GM19438 (cell line): ENCODE measurements at regions not wholly inside any gene's neighbourhood (a gene's known extent, or its start where the extent isn't known, plus 50 kb on each side); places are given as distances from the start of the nearest gene placed in this dataset.

Experiments used
- ATAC-seq: cut with Tn5 transposase; IDR thresholded peaks from one replicate; pipeline ENCODE4 v1.9.1; 2021; ENCODE audit warnings: low read depth; ENCODE audit not compliant: unreplicated experiment

DNA sequence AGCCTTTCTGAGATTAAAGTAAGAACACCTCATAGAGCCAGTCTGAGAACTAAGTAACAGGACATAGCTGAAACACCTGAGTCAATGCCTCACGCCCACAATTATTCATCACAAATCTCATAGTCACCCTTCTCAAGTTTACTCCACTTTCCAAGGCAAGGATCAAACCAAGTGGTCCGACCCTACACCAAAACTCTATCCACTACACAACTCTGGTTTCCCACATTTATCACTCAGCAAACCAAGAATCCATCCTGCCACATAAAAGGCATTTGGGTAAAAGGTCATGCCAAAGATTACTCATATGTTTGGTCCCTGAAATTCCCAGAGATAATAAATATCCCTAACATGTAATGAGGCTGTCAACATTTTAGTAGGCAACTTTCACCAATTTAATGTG, 144.1 kb downstream of the RPAP3 start:
- no peak for ATAC-seq

DNA sequence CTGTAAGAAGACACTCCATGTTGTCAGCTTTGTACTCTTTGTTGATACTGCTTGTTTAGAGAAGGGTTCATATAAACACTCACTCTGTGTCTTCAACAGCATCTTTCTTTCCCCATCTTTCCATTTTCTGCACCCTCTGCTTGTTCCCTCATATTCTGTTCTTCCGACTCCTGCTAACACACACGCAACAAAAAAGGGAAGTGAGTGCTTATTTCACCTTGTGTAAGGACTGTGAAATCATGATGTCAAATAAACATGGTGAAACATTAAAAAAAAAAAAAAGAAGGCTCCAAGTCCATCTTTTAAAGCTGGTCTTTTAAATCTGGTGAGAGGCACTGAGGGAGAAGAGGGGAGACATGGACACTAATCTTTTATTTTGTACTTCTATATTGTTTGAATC, 145.4 kb downstream of the RPAP3 start:
- ATAC-seq = no peak

- ATAC-seq = no peak
Measured at GRCh38 chr12:47558625-47559345, 147.0 kb downstream of the RPAP3 start.

DNA sequence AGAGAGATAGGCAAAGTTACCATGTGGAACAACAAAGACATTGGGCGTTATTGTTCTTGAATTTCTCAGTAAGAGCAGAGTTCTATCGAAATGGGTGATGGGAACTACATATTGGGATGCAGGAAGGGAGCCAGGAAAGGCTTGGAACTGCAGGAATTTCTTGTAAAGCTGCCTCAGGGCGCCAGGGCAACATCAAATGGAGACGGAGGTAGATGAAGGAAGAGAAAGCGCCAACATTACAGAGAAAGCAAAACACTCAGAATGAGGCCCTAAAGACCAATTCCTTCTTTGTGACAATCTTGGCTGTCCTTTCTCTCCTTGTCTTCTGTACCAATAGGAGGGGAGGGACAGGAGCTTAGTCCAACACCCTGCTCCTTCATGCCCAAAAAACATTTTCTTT, 148.4 kb downstream of the RPAP3 start:
- no peak for ATAC-seq

DNA sequence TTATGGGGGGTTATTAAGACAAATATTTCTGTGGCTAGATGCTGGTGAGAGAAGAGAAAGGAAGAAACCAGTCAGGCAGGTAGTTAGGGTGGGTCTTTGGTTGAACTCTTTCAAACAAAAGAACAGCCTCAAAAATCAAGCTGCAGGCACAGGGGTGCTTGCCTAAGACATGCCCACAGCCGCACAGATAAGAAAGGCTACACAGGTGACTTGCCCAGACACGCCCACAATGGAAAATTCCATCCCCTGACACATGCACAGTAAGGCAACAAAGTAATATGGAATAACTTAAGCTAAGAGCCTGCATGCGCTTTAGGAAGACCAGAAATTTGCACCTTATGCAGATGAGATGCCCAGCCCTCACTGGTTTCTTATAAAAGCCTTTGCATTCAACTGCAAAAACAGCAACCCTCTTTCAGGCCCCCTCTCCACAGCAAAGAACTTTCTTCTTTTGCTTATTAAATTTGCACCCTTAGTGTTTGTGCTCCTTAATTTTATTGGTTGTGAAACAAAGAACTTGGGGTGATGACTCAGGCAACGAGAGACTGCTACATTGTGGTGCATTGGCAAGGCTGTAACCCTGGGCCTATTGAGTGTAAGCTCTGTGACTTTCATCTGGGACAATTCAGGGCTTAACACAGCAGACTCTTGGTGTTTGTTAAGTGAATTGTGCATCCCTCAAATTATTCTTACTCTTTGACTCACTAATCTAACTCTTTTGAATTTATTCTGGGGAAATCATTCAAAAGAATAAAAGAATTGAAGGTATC, 149.4 kb downstream of the RPAP3 start:
- no peak for ATAC-seq

DNA sequence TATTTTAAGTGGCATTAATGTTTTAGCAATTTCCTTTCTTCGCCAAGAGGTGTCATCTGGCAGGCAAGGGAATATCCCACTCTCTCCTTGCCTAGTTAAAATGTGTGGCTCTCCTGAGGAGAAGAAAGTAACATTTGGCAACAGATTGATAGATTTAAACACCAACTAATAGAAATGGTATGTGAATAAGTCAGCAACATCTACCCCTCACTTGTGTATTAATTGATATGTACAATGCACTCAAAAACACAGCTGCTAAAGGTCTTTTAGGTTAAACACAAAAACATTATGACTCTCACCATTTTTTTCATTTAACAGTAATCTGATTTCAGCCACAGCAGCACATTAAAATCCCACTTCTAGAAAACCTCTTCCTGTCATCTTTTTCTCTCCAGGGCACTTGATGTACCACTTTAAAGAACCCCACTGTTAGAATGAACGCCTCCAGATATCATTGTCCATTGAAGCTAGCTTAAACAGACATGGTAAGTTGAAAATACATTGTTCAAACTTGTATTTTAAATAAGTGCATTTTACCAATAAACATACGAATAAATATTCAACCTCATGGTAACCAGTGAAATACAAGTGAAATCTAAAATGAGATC, 151.7 kb downstream of the RPAP3 start:
- no peak for ATAC-seq

DNA sequence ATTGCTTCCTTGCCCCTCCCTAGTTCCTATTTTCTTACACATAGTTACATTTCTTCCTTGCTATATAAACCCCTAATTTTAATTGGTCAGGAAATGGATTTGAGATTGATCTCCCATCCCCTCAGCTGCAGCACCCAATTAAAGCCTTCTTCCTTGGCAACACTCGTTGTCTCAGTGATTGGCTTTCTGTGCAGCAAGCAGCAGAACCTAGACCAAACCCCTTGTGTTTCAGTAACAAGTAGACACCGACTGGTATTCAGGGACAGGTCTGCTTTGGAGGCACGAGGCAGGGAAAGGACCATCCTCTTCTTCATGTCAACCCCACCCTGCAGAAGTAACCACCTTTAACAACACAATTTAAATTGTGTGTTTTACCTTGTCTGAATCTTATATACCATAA, 152.6 kb downstream of the RPAP3 start:
- ATAC-seq = no peak

DNA sequence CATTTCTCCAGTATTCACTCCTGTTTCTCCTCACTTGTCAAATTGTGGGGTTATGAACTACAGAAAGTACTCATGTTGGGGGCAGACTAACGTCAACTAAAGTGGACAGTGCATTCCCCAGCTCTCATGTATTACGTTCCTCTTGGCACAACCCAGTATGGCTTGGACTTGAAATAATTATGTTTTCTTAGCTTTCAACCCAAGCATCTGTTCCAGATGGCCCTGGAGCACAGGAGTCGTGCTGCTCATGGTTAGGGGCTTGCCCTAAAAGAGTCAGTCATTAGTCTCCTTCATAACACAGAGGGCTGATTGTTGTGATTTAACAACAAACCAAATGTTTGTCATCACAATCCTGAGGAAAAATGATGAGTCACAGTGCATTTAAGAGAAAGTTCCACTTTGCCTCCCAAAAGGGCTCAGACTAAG, 154.4 kb downstream of the RPAP3 start:
- ATAC-seq = no peak

DNA sequence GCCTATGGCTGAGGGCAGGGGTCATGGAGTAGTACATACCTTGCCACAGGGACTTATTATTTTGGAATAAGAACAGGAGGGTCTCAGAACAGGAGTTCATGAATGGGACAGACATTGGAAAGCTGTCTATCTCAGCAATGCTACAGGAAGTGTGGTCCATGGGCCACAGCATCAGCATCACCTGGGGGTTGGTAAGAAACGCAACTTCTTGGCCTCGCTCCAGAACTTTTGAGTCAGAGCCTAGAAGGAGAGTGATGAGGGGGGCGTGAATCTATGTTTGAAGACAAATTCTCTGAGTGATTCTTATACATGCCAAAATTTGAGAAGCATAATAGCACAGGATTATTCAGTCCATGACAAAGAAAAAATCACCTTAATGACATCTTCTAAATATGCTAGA, 156.6 kb downstream of the RPAP3 start:
- no peak for ATAC-seq

- ATAC-seq = no peak
Measured at GRCh38 chr12:47548401-47548800, 157.4 kb downstream of the RPAP3 start.

GRCh38 chr12:47547077-47547476, 158.8 kb downstream of the RPAP3 start:
- no peak for ATAC-seq

DNA sequence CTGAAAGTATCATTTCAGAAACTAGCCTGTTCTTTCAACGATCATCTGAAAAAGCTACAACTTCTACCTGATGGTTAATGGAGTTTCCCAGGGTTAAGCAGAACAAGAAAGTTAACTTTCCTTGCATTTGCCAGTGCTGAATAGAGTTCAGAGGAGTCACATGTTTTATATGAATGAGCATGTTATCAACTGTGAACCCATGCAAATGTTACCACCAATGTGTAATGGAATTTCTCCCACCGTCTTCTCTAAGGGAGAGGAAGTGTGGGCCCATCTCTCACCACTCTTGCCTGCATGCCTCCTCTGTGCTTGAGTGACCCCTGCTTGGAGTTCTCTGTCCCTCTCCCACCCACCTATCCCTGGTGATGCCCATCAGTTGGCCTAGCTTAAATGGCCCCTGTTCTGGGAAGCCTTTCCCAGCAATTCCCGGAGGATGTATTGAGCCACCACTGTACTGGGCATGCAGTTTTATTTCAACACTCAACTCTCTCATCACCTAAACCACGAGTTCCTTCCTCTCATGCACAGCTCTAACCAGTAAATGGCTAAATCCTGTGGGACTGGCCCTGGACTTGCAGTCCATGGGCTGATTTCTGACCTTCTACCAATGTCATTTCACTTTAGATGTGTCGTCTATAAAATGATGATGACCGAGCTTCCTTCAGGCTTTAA, 159.8 kb downstream of the RPAP3 start:
- no peak for ATAC-seq

GRCh38 chr12:47534695-47535094, 171.1 kb downstream of the RPAP3 start:
- no peak for ATAC-seq

- no peak for ATAC-seq
Measured at GRCh38 chr12:47530050-47530449, 175.8 kb downstream of the RPAP3 start.

GRCh38 chr12:47527816-47528215, 178.0 kb downstream of the RPAP3 start:
- ATAC-seq = no peak

DNA sequence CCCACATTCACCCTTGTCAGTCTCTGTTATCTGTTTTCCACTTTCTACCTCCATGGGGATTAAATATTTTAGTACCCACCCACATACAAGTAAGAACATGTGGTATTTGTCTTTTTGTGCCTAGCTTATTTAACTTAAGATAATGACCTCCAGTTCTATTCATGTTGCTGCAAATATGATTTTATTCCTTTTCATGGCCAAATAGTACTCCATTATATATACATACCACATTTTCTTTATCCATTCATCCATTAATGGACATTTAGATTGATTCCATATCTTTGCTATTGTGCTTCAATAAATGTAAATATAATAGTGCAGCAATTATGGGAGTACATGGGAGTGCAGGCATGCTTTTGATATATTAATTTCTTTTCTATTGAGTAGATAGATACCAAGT, 185.8 kb downstream of the RPAP3 start:
- ATAC-seq = no peak

DNA sequence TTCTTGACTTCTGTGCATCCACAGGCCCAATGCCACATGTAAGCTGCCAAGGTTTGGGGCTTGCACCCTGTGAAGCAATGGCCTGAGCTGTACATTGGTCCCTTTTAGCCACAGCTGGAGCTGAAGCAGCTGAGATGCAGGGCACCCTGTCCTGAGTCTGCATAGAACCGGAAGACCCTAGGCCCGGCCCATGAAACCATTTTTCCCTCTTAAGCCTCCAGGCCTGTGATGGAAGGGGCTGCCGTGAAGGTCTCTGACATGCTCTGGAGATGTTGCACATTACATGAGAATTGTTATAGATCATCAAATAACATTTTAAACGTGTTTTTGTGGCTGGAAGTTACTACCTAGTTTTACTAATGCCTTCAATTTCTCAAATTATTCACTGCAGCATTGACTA, 188.7 kb downstream of the RPAP3 start:
- ATAC-seq = no peak

DNA sequence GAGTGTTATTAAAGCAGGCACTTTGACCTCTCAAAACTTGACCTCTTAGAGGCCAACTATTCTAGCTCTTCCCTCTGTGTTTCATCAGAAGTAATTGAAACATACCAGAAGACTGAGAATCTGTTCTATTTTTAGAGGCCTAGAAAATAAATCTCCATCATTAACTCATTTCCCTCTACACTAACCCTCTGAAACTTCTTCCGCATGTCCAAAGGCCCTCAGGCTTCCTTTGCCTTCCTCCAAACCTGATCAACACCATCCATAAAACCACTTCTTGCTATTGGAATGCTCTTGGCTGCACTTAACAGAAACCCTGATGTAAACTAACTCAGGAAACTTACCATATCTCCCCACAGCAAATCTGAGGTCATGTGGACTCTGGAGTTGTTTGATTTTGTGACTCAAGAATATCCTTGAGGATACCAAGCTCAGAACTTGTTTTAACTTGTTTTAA, 196.4 kb downstream of the RPAP3 start:
- ATAC-seq = no peak

DNA sequence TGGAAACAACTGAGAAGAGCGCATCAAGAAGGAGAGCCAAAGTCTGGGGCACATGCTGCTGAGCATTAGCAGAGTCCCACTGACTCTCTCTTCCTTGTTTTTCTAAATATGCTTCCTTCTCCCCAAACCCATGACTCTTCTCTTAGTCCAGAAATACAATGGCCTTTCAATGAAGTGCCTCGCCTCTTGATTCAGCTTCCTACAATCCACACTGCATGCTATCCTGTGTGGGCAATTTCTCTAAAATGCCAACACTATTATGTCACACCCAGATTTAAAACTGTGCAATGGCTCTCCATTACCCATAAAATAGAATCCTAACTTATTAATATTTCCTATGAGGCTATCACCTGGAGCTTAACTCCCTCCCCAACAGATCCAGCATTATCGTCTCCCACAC, 198.6 kb downstream of the RPAP3 start:
- no peak for ATAC-seq

- ATAC-seq = no peak
Measured at GRCh38 chr12:47504775-47505446, 200.9 kb downstream of the RPAP3 start.

- ATAC-seq = no peak
Measured at GRCh38 chr12:47493801-47494200, 212.0 kb downstream of the RPAP3 start.
